ENCODE measurements at regions not wholly inside any gene's neighbourhood (a gene's known extent, or its start where the extent isn't known, plus 50 kb on each side); places are given as distances from the start of the nearest gene placed in this dataset.

- H3K27me3 ChIP-seq (ENCODE audit: insufficient read depth, low read length, poor library complexity) = no peaks in the 10 kb centered on the region
- H3K4me3 ChIP-seq (ENCODE audit: low read depth in 1 of 2, low read length in 2 of 2) = no peak overlapping the region
- no peaks in the 10 kb centered on the region for H3K4me1 ChIP-seq (ENCODE audit: insufficient read depth, low read length)
- no peaks in the 10 kb centered on the region for H4K20me1 ChIP-seq (ENCODE audit: insufficient read depth, low read length)
- no peaks in the 10 kb centered on the region for H3K36me3 ChIP-seq (ENCODE audit: insufficient read depth, low read length)
- no peak for ATAC-seq (ENCODE audit: insufficient read depth, low read depth)
- no peak overlapping the region for H3K9ac ChIP-seq (ENCODE audit: low read depth, low read length)
- H3K9me3 ChIP-seq (ENCODE audit: insufficient read depth, low read length, severe bottlenecking) = no peaks in the 10 kb centered on the region
- no peaks in the 10 kb centered on the region for H3K79me2 ChIP-seq (ENCODE audit: insufficient read depth, low read length)
- no peak overlapping the region for H2AFZ ChIP-seq (ENCODE audit: low read depth, low read length)
- no peak overlapping the region for H3K27ac ChIP-seq (ENCODE audit: low read length)
- TF ChIP-seq EZH2 (IDR thresholded peaks at IDR 0.05; ENCODE audit: borderline replicate concordance, low read depth, low read length, severe bottlenecking) (no peak), CTCF (IDR thresholded peaks at IDR 0.05; ENCODE audit: borderline replicate concordance, extremely low read depth, low read length, poor library complexity, severe bottlenecking) (no peak)
- no peak for DNase-seq
- no peak overlapping the region for H3K4me2 ChIP-seq (ENCODE audit: insufficient read depth, low read length)
Observed at GRCh38 chr9:106697750-106698502, 165.0 kb upstream of the ZNF462 start.

- TF ChIP-seq EZH2 (IDR thresholded peaks at IDR 0.05; ENCODE audit: borderline replicate concordance, low read depth, low read length, severe bottlenecking) = no peak
- no peak for TF ChIP-seq CTCF (IDR thresholded peaks at IDR 0.05; ENCODE audit: borderline replicate concordance, extremely low read depth, low read length, poor library complexity, severe bottlenecking)
- Histone ChIP-seq H3K4me1 (ENCODE audit: insufficient read depth, low read length) (no peaks in the 10 kb centered on the region), H3K36me3 (ENCODE audit: insufficient read depth, low read length) (no peaks in the 10 kb centered on the region), H2AFZ (ENCODE audit: low read depth, low read length) (no peak overlapping the region), H3K9me3 (ENCODE audit: insufficient read depth, low read length, severe bottlenecking) (no peaks in the 10 kb centered on the region), H3K27me3 (ENCODE audit: insufficient read depth, low read length, poor library complexity) (no peaks in the 10 kb centered on the region), H4K20me1 (ENCODE audit: insufficient read depth, low read length) (no peaks in the 10 kb centered on the region), H3K79me2 (ENCODE audit: insufficient read depth, low read length) (no peaks in the 10 kb centered on the region), H3K9ac (ENCODE audit: low read depth, low read length) (no peak overlapping the region), H3K27ac (ENCODE audit: low read length) (no peak overlapping the region), H3K4me3 (ENCODE audit: low read depth in 1 of 2, low read length in 2 of 2) (no peak overlapping the region), H3K4me2 (ENCODE audit: insufficient read depth, low read length) (no peak overlapping the region)
- ATAC-seq (ENCODE audit: insufficient read depth, low read depth) (no peak), DNase-seq (no peak)
Observed at GRCh38 chr9:106700676-106701075, 162.3 kb upstream of the ZNF462 start.

GRCh38 chr9:106701611-106702010, 161.4 kb upstream of the ZNF462 start:
- no peak for DNase-seq
- Histone ChIP-seq H3K27ac (ENCODE audit: low read length) (no peak overlapping the region), H3K4me1 (ENCODE audit: insufficient read depth, low read length) (no peaks in the 10 kb centered on the region), H3K36me3 (ENCODE audit: insufficient read depth, low read length) (no peaks in the 10 kb centered on the region), H3K9ac (ENCODE audit: low read depth, low read length) (no peak overlapping the region), H2AFZ (ENCODE audit: low read depth, low read length) (no peak overlapping the region), H3K4me2 (ENCODE audit: insufficient read depth, low read length) (no peak overlapping the region), H3K27me3 (ENCODE audit: insufficient read depth, low read length, poor library complexity) (no peaks in the 10 kb centered on the region), H3K9me3 (ENCODE audit: insufficient read depth, low read length, severe bottlenecking) (no peaks in the 10 kb centered on the region), H4K20me1 (ENCODE audit: insufficient read depth, low read length) (no peaks in the 10 kb centered on the region), H3K79me2 (ENCODE audit: insufficient read depth, low read length) (no peaks in the 10 kb centered on the region), H3K4me3 (ENCODE audit: low read depth in 1 of 2, low read length in 2 of 2) (no peak overlapping the region)
- no peak for ATAC-seq (ENCODE audit: insufficient read depth, low read depth)
- TF ChIP-seq CTCF (IDR thresholded peaks at IDR 0.05; ENCODE audit: borderline replicate concordance, extremely low read depth, low read length, poor library complexity, severe bottlenecking) = no peak
- TF ChIP-seq EZH2 (IDR thresholded peaks at IDR 0.05; ENCODE audit: borderline replicate concordance, low read depth, low read length, severe bottlenecking) = no peak

Measured in DND-41 (cell line).